Breast epithelium (tissue), 3 donors: ENCODE measurements at regions not wholly inside any gene's neighbourhood (a gene's known extent, or its start where the extent isn't known, plus 50 kb on each side); places are given as distances from the start of the nearest gene placed in this dataset.

ENCODE experiments used
- POLR2A ChIP-seq: fragments of 450-650 bp; IDR thresholded peaks from one replicate; pipeline ENCODE4 v1.6.1; 2016; ENCODE audit warnings: antibody characterized with exemption, mild to moderate bottlenecking, moderate library complexity
- TF ChIP-seq, protein P1 (sequence below), 3 donors: fragments of 450-650 bp; IDR thresholded peaks; one replicate each; pipeline ENCODE4 v1.5.1; 2016 to 2017; ENCODE audit warnings: antibody characterized with exemption in 3 of 3, mild to moderate bottlenecking in 3 of 3, moderate library complexity in 3 of 3

DNA sequence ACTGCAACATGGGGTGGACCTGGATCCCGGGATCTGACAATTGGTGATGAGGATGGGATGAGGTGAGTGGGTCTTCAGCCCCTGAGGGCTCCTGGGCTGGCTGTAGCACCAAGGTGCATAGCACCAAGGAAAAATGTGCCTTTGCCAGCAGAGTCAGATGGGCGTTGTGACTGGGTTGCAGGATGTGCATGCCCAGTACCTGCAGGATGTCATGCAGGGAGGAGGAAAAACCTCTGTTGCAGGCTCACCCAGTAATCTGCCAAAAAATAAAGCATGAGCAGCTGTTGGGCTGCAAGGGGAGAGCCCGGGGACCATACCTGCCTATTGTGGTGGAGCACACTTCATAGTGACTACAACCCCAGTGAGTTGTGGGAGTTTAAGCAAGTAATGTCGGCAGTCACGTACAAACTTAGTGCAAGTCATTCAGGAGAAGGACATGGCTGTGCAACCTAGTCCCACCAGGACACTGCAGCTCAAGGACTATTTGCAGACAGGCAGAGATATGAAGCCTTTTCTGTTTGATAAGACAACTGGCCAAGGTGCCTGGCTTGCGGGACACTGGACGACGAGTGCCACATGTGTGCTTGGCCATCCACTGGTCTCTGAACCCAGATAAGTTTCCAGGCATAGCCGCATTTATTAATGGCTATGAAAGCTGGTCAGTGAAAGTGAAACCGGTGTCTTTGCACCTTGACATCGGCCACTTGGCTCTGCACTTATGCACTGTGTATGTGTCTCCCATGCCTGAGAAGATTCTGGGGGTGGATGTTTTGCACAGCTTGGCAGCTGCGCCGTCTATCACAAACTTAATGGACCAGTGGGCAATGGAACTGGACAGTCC, 499.8 kb downstream of the KCNJ2 start:
- TF ChIP-seq POLR2A: no peak
- TF ChIP-seq, protein P1, sequence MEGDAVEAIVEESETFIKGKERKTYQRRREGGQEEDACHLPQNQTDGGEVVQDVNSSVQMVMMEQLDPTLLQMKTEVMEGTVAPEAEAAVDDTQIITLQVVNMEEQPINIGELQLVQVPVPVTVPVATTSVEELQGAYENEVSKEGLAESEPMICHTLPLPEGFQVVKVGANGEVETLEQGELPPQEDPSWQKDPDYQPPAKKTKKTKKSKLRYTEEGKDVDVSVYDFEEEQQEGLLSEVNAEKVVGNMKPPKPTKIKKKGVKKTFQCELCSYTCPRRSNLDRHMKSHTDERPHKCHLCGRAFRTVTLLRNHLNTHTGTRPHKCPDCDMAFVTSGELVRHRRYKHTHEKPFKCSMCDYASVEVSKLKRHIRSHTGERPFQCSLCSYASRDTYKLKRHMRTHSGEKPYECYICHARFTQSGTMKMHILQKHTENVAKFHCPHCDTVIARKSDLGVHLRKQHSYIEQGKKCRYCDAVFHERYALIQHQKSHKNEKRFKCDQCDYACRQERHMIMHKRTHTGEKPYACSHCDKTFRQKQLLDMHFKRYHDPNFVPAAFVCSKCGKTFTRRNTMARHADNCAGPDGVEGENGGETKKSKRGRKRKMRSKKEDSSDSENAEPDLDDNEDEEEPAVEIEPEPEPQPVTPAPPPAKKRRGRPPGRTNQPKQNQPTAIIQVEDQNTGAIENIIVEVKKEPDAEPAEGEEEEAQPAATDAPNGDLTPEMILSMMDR (IDR thresholded peaks at IDR 0.05): no peak
